ENCODE measurements at regions not wholly inside any gene's neighbourhood (a gene's known extent, or its start where the extent isn't known, plus 50 kb on each side); places are given as distances from the start of the nearest gene placed in this dataset.

- ATAC-seq (peak; percentile 93), DNase-seq (peak; percentile 35)
- no peaks in the 10 kb centered on the region for H3K9me3 ChIP-seq (ENCODE audit: low read length)
- BruUV-seq (replicated peaks), result no TSS peak
- TF ChIP-seq EZH2phosphoT487 (IDR thresholded peaks at IDR 0.05; ENCODE audit: borderline replicate concordance, low read length) (no peak), EZH2 (IDR thresholded peaks at IDR 0.05; ENCODE audit: low read length, unreplicated experiment) (no peak), CTCF (conservative IDR thresholded peaks at IDR 0.05; ENCODE audit: low read depth, low read length) (no peak)
- ChIA-PET CTCF (interaction anchor here (0.7 kb wide), 1 partner anchor 292 kb away, joined by 3 read pairs; no protein-coding TSS in a partner anchor), POLR2A (ENCODE audit: unreplicated experiment) (no interaction called here)
- H3K9me2 ChIP-seq (replicated peaks; ENCODE audit: low read length), result no peaks in the 10 kb centered on the region
- peak overlapping the region; percentile 48 for H3K27ac ChIP-seq (ENCODE audit: low read length)
- no peaks in the 10 kb centered on the region for H3K36me3 ChIP-seq (ENCODE audit: low read depth, low read length)
- H3K9ac ChIP-seq (ENCODE audit: low read length), result no peak overlapping the region
- no peaks in the 10 kb centered on the region for H4K20me1 ChIP-seq (ENCODE audit: low read length)
- H3K27me3 ChIP-seq (ENCODE audit: low read length), result no peaks in the 10 kb centered on the region
- H3K4me3 ChIP-seq (ENCODE audit: low read length), result peak overlapping the region; percentile 12; the same call in 1 of the 2 replicates
- 0 out of 2 replicates have a peak, but pooled peaks cover 3% of the 10 kb centered on the region for H3K4me1 ChIP-seq (ENCODE audit: insufficient read depth, low read length)
- intact Hi-C loops (cut with micrococcal nuclease), result loop anchor here (1.0 kb wide), 1 partner anchor 22 kb away; no protein-coding TSS in a partner anchor
- H3K4me2 ChIP-seq (ENCODE audit: low read length), result peak overlapping the region; percentile 42
- peak overlapping the region; percentile 3; the same call in 1 of the 2 replicates for H2AFZ ChIP-seq (ENCODE audit: low read length)
- H3F3A ChIP-seq (ENCODE audit: low read length, unreplicated experiment), result no peaks in the 10 kb centered on the region
- H3K79me2 ChIP-seq (ENCODE audit: low read length), result no peaks in the 10 kb centered on the region
These were observed 911.9 kb upstream of the LRRN3 start for GRCh38 chr7:110179037-110179436.

GRCh38 chr7:110181768-110182167 lies 909.2 kb upstream of the LRRN3 start:
- H3K4me1 ChIP-seq (ENCODE audit: insufficient read depth, low read length), result peaks cover 7% of the 10 kb centered on the region; the same call in 1 of the 2 replicates
- no peak overlapping the region for H3K9ac ChIP-seq (ENCODE audit: low read length)
- ChIA-PET POLR2A (ENCODE audit: unreplicated experiment) (no interaction called here), CTCF (no interaction called here)
- no peaks in the 10 kb centered on the region for H3K9me2 ChIP-seq (replicated peaks; ENCODE audit: low read length)
- intact Hi-C loops (cut with micrococcal nuclease), result no loop called here
- BruUV-seq (replicated peaks), result no TSS peak
- H3K27ac ChIP-seq (ENCODE audit: low read length), result no peak overlapping the region
- H3K79me2 ChIP-seq (ENCODE audit: low read length), result no peaks in the 10 kb centered on the region
- H3F3A ChIP-seq (ENCODE audit: low read length, unreplicated experiment), result no peaks in the 10 kb centered on the region
- H2AFZ ChIP-seq (ENCODE audit: low read length), result no peak overlapping the region
- H3K36me3 ChIP-seq (ENCODE audit: low read depth, low read length), result no peaks in the 10 kb centered on the region
- ATAC-seq (no peak), DNase-seq (no peak)
- no peaks in the 10 kb centered on the region for H3K27me3 ChIP-seq (ENCODE audit: low read length)
- no peak overlapping the region for H3K4me3 ChIP-seq (ENCODE audit: low read length)
- no peaks in the 10 kb centered on the region for H4K20me1 ChIP-seq (ENCODE audit: low read length)
- H3K4me2 ChIP-seq (ENCODE audit: low read length), result no peak overlapping the region
- TF ChIP-seq EZH2 (IDR thresholded peaks at IDR 0.05; ENCODE audit: low read length, unreplicated experiment), result no peak
- no peak for TF ChIP-seq CTCF (conservative IDR thresholded peaks at IDR 0.05; ENCODE audit: low read depth, low read length)
- no peak for TF ChIP-seq EZH2phosphoT487 (IDR thresholded peaks at IDR 0.05; ENCODE audit: borderline replicate concordance, low read length)
- H3K9me3 ChIP-seq (ENCODE audit: low read length), result no peaks in the 10 kb centered on the region

- POLR2A ChIA-PET (ENCODE audit: unreplicated experiment), result no interaction called here
- no peaks in the 10 kb centered on the region for H3K36me3 ChIP-seq (ENCODE audit: low read depth, low read length)
- no peaks in the 10 kb centered on the region for H3K27me3 ChIP-seq (ENCODE audit: low read length)
- no peaks in the 10 kb centered on the region for H3K9me3 ChIP-seq (ENCODE audit: low read length)
- H2AFZ ChIP-seq (ENCODE audit: low read length), result no peak overlapping the region
- TF ChIP-seq EZH2phosphoT487 (IDR thresholded peaks at IDR 0.05; ENCODE audit: borderline replicate concordance, low read length) (no peak), CTCF (conservative IDR thresholded peaks at IDR 0.05; ENCODE audit: low read depth, low read length) (no peak), EZH2 (IDR thresholded peaks at IDR 0.05; ENCODE audit: low read length, unreplicated experiment) (no peak)
- H3F3A ChIP-seq (ENCODE audit: low read length, unreplicated experiment), result no peaks in the 10 kb centered on the region
- H3K4me1 ChIP-seq (ENCODE audit: insufficient read depth, low read length), result peaks cover 3% of the 10 kb centered on the region; the same call in 1 of the 2 replicates
- H3K27ac ChIP-seq (ENCODE audit: low read length), result peak overlapping the region; percentile 26; the same call in 1 of the 2 replicates
- intact Hi-C loops (cut with micrococcal nuclease), result no loop called here
- peak; percentile 98 for ATAC-seq
- CTCF ChIA-PET, result interaction anchor here (0.6 kb wide), 1 partner anchor 256 kb away, joined by 4 read pairs; no protein-coding TSS in a partner anchor
- H3K4me2 ChIP-seq (ENCODE audit: low read length), result no peak overlapping the region
- peak; percentile 73 for DNase-seq
- H3K4me3 ChIP-seq (ENCODE audit: low read length), result no peak overlapping the region
- H3K9me2 ChIP-seq (replicated peaks; ENCODE audit: low read length), result no peaks in the 10 kb centered on the region
- no peak overlapping the region for H3K9ac ChIP-seq (ENCODE audit: low read length)
- no peaks in the 10 kb centered on the region for H4K20me1 ChIP-seq (ENCODE audit: low read length)
- H3K79me2 ChIP-seq (ENCODE audit: low read length), result no peaks in the 10 kb centered on the region
- no TSS peak for BruUV-seq (replicated peaks)
These were observed 904.6 kb upstream of the LRRN3 start for GRCh38 chr7:110186334-110186733.

All from PC-3 (cell line).